Neuron (in vitro differentiated cells): ENCODE measurements at regions not wholly inside any gene's neighbourhood (a gene's known extent, or its start where the extent isn't known, plus 50 kb on each side); places are given as distances from the start of the nearest gene placed in this dataset.

Experiments
- H2AFZ ChIP-seq: one replicate; pipeline ENCODE4 v1.6.1; 2013; ENCODE audit warnings: low read depth, mild to moderate bottlenecking, inconsistent platforms, low read length, moderate library complexity
- H3K27me3 ChIP-seq: one replicate; pipeline ENCODE4 v1.6.1; 2013; ENCODE audit warnings: low read length; ENCODE audit not compliant: insufficient read depth
- H3K36me3 ChIP-seq: one replicate; pipeline ENCODE4 v1.6.1; 2013; ENCODE audit warnings: low read length; ENCODE audit not compliant: insufficient read depth
- H3K4me1 ChIP-seq: one replicate; pipeline ENCODE4 v1.6.1; 2013; ENCODE audit warnings: low read length; ENCODE audit not compliant: insufficient read depth
- H3K4me3 ChIP-seq: 2 replicates; pipeline ENCODE4 v1.5.1; 2013; ENCODE audit warnings: mild to moderate bottlenecking, low read length, moderate library complexity
- H3K9me3 ChIP-seq: one replicate; pipeline ENCODE4 v1.6.1; 2013; ENCODE audit warnings: low read length

- H3K4me1 ChIP-seq, result no peaks in the 10 kb centered on the region
- no peak overlapping the region for H2AFZ ChIP-seq
- no peak overlapping the region for H3K4me3 ChIP-seq
- no peaks in the 10 kb centered on the region for H3K27me3 ChIP-seq
- no peaks in the 10 kb centered on the region for H3K36me3 ChIP-seq
- no peaks in the 10 kb centered on the region for H3K9me3 ChIP-seq
These were observed 379.7 kb upstream of the DAB1 start for GRCh38 chr1:57803586-57803985.

DNA sequence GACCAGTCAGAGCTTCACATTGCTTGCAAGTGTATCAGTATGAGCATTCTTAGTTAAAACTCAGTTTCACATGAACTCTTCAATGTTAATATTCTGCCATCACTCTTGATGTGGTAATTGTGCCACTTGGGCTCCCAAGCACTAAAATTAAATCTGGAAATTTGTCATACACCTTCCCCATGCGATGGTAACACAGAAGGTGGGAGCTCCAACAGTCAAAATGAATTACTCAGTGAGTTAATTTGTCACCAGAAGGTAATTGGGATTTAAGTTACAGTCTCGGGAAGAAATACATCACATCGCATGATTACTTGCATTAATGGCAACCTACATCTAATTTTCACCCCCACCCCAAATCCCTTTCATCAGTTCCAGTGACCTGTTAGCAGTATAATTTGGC, 376.5 kb upstream of the DAB1 start:
- H3K36me3 ChIP-seq, result no peaks in the 10 kb centered on the region
- no peaks in the 10 kb centered on the region for H3K27me3 ChIP-seq
- H3K4me1 ChIP-seq, result no peaks in the 10 kb centered on the region
- H2AFZ ChIP-seq, result no peak overlapping the region
- no peak overlapping the region for H3K4me3 ChIP-seq
- H3K9me3 ChIP-seq, result no peaks in the 10 kb centered on the region

GRCh38 chr1:57799490-57800115, 375.7 kb upstream of the DAB1 start:
- Histone ChIP-seq H2AFZ (no peak overlapping the region), H3K4me3 (no peak overlapping the region), H3K9me3 (no peaks in the 10 kb centered on the region), H3K27me3 (no peaks in the 10 kb centered on the region), H3K4me1 (no peaks in the 10 kb centered on the region), H3K36me3 (no peaks in the 10 kb centered on the region)

GRCh38 chr1:57798543-57798942, 374.7 kb upstream of the DAB1 start:
- no peaks in the 10 kb centered on the region for H3K4me1 ChIP-seq
- H3K36me3 ChIP-seq, result no peaks in the 10 kb centered on the region
- H3K4me3 ChIP-seq, result no peak overlapping the region
- no peak overlapping the region for H2AFZ ChIP-seq
- no peaks in the 10 kb centered on the region for H3K27me3 ChIP-seq
- H3K9me3 ChIP-seq, result no peaks in the 10 kb centered on the region

DNA sequence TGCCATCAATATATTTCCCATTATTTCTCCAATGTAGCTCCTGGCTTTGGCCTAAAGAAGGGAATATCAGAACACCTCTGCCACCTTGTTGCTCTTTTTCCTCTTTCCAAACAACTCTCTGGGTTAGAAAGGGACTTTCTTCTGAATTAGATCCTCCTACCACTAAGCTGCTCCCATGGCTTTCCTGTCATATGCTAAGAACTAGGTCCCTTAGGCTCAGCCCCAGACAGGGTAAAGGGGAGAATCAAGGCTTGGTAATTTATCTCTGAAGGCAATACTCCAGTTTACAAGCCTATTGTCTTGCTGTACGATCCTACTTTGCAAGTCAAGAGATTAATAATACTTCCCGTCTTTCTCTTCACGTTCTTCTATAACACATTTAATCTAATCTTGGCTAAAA, 373.2 kb upstream of the DAB1 start:
- H3K4me1 ChIP-seq, result no peaks in the 10 kb centered on the region
- no peaks in the 10 kb centered on the region for H3K9me3 ChIP-seq
- H3K36me3 ChIP-seq, result no peaks in the 10 kb centered on the region
- no peaks in the 10 kb centered on the region for H3K27me3 ChIP-seq
- H3K4me3 ChIP-seq, result no peak overlapping the region
- H2AFZ ChIP-seq, result no peak overlapping the region

DNA sequence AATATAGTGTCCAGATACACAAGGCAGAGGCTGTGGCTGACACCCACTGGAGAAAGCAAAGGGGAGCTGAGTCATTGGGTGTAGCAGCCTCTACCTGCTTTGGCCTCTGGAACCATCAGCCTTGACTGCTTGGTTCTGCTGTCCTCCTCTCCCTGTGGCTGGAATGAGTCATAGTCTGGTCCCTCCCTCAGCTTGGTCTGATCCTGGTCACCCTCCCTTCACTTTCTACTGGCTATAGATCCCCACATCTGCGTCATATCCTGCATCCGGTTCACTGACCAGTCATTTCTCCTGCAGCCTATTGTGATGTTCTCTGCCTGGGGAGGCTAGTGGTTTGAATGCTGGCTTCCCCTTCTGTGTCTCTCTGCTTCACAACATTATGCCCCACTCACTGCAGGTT, 372.8 kb upstream of the DAB1 start:
- no peak overlapping the region for H2AFZ ChIP-seq
- H3K9me3 ChIP-seq, result no peaks in the 10 kb centered on the region
- H3K4me3 ChIP-seq, result no peak overlapping the region
- no peaks in the 10 kb centered on the region for H3K4me1 ChIP-seq
- H3K36me3 ChIP-seq, result no peaks in the 10 kb centered on the region
- no peaks in the 10 kb centered on the region for H3K27me3 ChIP-seq

DNA sequence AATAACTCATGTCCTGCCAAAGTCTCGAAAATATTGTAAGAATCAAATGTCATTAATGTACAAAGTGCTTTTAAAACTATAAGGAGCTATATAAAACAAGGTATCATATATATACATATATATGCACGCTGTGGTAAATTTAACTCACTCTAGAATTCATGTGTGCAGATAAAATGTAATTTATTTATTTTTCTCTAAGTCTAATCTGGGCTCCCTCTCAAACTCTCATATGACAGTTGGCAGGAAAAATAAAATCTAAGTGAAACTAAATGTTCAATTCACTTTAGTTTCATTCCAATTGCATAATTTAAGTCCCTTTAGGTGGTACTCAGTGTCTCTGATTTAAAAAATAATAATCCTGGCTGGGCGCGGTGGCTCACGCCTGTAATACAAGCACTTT, 372.0 kb upstream of the DAB1 start:
- Histone ChIP-seq H3K27me3 (no peaks in the 10 kb centered on the region), H3K36me3 (no peaks in the 10 kb centered on the region), H3K9me3 (no peaks in the 10 kb centered on the region), H2AFZ (no peak overlapping the region), H3K4me3 (no peak overlapping the region), H3K4me1 (no peaks in the 10 kb centered on the region)

GRCh38 chr1:57794078-57794477, 370.2 kb upstream of the DAB1 start:
- Histone ChIP-seq H3K36me3 (no peaks in the 10 kb centered on the region), H2AFZ (no peak overlapping the region), H3K4me1 (no peaks in the 10 kb centered on the region), H3K9me3 (no peaks in the 10 kb centered on the region), H3K27me3 (no peaks in the 10 kb centered on the region), H3K4me3 (no peak overlapping the region)

DNA sequence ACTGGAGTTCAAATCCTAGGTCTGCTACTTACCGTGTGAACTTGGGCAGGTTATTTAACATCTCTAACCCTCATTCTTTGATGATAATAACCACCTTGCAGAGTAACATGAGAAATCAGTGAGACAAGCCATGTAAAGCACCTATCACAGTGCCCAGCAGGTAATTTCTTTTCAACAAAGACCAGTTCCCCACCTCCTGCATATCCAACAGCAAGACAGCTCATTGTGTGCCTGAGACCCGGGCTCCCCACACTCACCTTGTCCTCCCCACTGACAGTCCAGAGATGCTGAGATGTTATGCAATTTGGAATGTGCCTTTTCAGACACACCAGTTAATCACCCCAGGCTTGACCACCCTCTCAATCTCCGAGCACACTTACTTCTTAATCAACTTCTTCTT, 367.6 kb upstream of the DAB1 start:
- peaks cover 5% of the 10 kb centered on the region for H3K4me1 ChIP-seq
- H2AFZ ChIP-seq, result no peak overlapping the region
- no peaks in the 10 kb centered on the region for H3K36me3 ChIP-seq
- H3K4me3 ChIP-seq, result no peak overlapping the region
- H3K9me3 ChIP-seq, result no peaks in the 10 kb centered on the region
- H3K27me3 ChIP-seq, result no peaks in the 10 kb centered on the region

GRCh38 chr1:57789936-57790335, 366.1 kb upstream of the DAB1 start:
- H3K9me3 ChIP-seq, result no peaks in the 10 kb centered on the region
- H3K4me3 ChIP-seq, result no peak overlapping the region
- H3K4me1 ChIP-seq, result peaks cover 5% of the 10 kb centered on the region
- no peaks in the 10 kb centered on the region for H3K27me3 ChIP-seq
- no peak overlapping the region for H2AFZ ChIP-seq
- H3K36me3 ChIP-seq, result no peaks in the 10 kb centered on the region

DNA sequence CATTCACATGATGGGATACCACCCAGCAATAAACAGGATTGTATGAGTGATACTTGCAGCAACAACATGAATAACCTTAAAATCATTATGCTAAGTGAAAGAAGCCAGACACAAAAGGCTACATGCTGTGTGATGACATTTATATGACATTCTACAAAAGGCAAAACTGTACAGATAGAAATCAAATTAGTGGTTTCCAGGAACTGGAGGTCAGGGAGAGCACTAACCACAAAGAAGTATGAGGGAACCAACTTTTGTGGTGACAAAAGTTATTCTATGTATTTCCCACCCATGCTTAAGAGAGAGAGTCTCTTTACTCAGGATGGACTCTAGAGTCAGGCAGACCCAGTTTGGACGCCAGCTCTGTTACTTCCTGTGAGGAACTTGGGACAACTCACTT, 364.5 kb upstream of the DAB1 start:
- Histone ChIP-seq H3K4me1 (peaks cover 5% of the 10 kb centered on the region), H2AFZ (no peak overlapping the region), H3K4me3 (no peak overlapping the region), H3K9me3 (no peaks in the 10 kb centered on the region), H3K36me3 (no peaks in the 10 kb centered on the region), H3K27me3 (no peaks in the 10 kb centered on the region)

DNA sequence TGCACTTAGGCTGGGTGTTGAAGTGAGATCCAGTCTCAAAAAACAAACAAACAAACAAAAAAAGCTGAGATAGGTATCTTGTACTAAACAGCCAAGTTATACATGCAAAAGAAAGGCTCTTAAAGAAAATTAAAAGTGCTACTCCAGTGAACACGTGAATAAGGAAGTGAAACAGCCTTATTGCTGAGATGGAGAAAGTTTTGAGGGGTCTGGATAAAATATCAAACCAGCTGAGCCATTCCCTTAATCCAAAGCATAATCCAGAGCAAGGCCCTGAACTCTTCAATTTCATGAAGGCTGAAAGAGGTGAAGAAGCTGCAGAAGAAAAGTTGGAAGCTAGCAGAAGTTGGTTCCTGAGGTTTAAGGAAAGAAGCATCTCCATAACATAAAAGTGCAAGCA, 360.5 kb upstream of the DAB1 start:
- peaks cover 5% of the 10 kb centered on the region for H3K4me1 ChIP-seq
- H3K27me3 ChIP-seq, result no peaks in the 10 kb centered on the region
- no peak overlapping the region for H3K4me3 ChIP-seq
- H3K36me3 ChIP-seq, result no peaks in the 10 kb centered on the region
- H2AFZ ChIP-seq, result no peak overlapping the region
- no peaks in the 10 kb centered on the region for H3K9me3 ChIP-seq

DNA sequence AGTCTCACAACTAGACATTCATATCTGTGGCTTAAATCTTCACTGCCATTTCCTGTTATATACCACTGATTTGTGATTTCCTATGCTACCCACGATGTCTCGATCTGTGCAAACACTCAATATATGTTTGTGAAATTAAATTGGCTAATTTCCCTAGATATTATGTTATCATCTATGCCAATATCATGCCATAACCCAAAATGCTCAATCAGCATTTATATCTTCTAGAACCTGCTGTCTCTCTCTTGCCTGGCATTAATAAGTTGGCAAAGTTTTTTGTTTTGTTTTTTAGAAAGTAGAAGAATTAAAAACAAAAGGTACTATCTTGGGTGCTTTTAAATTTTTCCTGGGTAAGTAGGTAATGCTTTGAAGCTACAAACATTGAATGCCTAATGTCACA, 358.5 kb upstream of the DAB1 start:
- no peak overlapping the region for H3K4me3 ChIP-seq
- no peaks in the 10 kb centered on the region for H3K4me1 ChIP-seq
- H3K36me3 ChIP-seq, result no peaks in the 10 kb centered on the region
- H3K9me3 ChIP-seq, result no peaks in the 10 kb centered on the region
- no peak overlapping the region for H2AFZ ChIP-seq
- H3K27me3 ChIP-seq, result no peaks in the 10 kb centered on the region

DNA sequence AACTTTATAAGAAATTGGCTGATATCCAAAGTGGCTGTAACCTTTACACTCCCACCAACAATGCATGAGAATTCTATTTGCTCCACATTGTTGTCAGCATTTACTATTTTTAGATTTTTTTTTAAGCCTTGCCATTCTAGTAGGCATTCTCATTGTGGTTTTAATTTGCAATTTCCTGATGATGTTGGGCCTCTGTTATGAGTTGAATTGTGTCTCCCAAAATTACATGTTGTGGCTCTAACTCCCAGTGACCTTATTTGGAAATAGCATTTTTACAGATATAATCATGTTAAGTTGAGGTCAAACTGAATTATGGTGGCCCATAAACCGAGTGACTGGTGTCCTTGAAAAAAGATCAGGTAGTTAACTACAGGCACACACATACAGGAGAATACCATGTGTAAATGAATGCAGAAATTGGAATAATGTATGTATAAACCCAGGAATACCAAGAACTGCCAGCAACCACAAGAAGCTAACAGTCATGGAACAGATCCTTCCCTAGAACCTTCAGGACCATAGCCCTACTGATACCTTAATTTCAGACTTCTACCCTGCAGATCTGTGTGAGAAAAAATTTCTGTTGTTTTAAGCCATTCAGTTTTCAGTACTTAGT, 348.8 kb upstream of the DAB1 start:
- Histone ChIP-seq H3K36me3 (no peaks in the 10 kb centered on the region), H3K9me3 (no peaks in the 10 kb centered on the region), H3K4me3 (no peak overlapping the region), H3K27me3 (no peaks in the 10 kb centered on the region), H2AFZ (no peak overlapping the region), H3K4me1 (no peaks in the 10 kb centered on the region)
